HG03558 (cell line): ENCODE measurements at regions not wholly inside any gene's neighbourhood (a gene's known extent, or its start where the extent isn't known, plus 50 kb on each side); places are given as distances from the start of the nearest gene placed in this dataset.
A peak's percentile ranks its signal among the peaks of the same experiment; 100 is the strongest.

Experiments used
- ATAC-seq: cut with Tn5 transposase; IDR thresholded peaks from one replicate; pipeline ENCODE4 v1.9.1; 2021; ENCODE audit warnings: moderate number of reproducible peaks; ENCODE audit not compliant: unreplicated experiment; ENCODE audit errors: extremely low read depth

DNA sequence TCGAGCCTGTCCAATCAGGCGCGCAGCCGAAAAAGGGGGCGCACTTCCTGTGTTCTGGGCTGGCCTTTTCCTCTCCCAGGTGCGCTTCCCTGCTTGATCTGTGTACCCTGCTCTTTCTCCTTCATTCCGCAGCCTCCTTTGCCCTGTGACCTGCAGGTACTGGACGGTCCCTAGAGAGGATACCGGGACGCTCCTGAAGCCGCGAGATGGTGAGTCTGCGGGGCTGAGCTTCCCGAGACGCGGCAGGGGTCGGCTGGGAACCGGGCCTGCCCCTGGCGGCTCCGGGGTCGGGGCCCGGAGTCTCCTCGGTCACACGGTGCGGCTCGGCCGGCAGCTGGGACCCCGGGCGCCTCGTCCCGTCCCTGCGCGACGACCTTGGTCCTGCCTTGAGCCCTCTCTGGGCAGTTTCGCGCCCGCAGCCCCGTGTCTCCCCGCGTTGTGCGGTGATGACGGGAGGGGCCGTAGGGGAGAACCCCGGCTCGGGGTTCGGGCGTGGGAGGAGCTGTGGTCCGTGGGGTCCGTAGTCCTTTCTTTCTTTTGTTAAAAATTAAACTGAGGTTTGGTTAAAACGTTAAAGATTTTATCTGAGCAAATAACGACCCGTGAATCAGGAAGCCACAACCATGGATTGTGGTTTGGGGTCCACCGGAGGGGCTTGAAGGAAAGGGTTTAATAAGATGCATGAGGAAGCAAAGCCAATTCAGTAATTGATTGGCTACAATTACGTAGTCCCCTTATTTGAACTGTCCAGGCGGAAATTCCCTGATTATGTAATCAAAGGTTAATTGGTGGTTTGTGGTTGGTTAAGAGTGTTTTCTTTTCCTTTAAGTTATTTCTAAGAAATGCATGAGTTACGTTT is 172.8 kb upstream of the ZNF267 start:
- peak; percentile 52 for ATAC-seq

GRCh38 chr16:31701734-31702133 is 171.9 kb upstream of the ZNF267 start:
- ATAC-seq, result no peak

- no peak for ATAC-seq
Observed at GRCh38 chr16:31702796-31703195, 170.8 kb upstream of the ZNF267 start.

- no peak for ATAC-seq
Observed at GRCh38 chr16:31703526-31704128, 170.0 kb upstream of the ZNF267 start.

DNA sequence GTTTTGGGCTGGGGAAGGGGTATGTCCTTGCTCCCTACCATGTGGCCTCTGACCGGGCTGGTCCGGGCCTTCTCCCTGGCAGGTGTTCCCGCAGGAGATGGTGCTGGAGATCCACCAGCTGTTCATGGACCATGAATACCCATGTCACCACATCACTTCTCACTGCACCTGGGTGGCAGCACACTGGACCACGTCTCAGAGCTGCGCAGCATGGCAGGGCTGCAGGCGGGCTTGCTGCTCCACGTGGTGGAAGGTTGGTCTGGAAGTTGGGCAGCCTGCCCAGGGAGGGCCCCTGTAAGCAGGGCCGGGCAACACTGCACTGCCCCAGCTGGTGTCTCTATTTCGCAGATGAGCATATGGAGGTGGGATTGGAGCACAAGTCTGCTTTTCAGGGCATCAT is 169.5 kb upstream of the ZNF267 start:
- ATAC-seq, result no peak

- ATAC-seq, result no peak
Observed at GRCh38 chr16:31705371-31705770, 168.2 kb upstream of the ZNF267 start.

- ATAC-seq, result no peak
Observed at GRCh38 chr16:31706318-31706717, 167.3 kb upstream of the ZNF267 start.

- ATAC-seq, result no peak
Observed at GRCh38 chr16:31706925-31707324, 166.7 kb upstream of the ZNF267 start.

DNA sequence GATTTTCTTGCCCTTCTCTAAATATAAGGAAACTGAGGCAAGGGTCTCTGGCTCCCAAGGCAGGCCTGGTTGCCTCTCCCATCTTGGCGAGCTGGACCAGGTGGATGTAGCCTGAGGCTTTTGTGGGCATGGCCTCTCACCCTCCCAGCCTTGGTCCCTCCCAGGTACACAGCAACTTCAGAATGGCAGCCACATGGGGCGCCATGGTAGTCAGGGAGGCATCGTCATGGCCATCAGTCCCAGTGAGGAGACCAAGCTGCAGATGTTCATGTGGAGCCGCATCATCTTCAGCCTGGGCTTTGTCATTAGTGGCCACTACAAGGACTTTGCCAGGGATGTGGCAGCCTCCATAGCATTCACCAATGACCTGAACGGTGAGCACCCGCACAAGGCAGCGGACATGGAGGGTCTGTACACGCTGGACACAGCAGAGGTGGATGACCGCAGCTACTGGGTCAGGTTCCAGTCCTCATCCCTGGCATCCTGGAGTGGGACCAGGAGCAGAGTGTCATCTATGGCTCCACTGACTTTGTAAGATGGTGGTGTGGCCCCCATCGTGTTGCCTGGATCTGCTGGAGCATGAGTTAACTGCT is 165.8 kb upstream of the ZNF267 start:
- no peak for ATAC-seq

GRCh38 chr16:31708348-31708747 is 165.3 kb upstream of the ZNF267 start:
- ATAC-seq, result no peak

GRCh38 chr16:31709181-31709580 is 164.4 kb upstream of the ZNF267 start:
- ATAC-seq, result no peak

GRCh38 chr16:31710134-31710533 is 163.5 kb upstream of the ZNF267 start:
- no peak for ATAC-seq

DNA sequence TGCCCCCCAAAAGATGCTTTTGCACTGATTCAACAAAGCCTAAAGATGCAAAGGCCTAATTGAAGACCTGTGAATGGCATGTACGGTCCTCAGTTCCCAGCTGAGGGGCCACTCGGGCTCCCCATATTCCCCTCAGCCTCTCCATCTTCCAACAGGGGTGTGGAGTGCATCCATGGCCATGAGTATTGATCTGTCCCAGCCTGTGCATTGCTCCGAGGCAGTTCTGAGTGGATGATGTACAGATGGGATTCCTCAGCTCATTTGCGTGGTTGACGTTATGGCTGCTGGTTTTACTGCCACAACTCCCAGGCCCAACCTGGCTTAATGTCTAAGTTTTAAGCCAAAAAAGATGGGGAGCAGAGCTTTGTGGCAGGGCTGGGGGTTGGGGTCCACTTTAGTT is 162.7 kb upstream of the ZNF267 start:
- no peak for ATAC-seq

DNA sequence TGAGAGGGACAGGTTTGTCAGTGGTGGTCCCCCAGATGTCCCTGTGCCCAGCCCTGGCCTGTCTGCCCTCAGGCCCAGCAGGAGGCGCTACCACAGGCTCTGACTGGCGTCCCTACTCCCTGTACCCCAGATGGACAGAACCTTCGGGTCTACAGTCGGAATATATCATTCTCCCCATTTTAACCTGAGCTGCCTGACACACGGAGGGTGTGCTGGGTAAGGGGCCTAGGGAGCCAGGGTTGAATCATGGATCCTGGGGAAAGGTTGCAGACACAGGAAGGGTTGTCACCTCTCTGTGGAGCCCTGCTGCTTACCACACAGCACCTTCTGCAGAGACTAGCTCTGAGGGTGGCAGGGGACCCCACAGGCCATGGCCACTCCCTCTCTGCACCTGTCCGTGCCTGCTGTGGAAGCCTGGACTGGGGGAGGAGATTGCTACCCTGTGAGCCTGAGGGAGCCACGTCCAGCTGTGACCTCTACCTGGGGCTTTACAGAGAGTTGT is 162.2 kb upstream of the ZNF267 start:
- no peak for ATAC-seq

- ATAC-seq, result no peak
Observed at GRCh38 chr16:31712064-31712540, 161.5 kb upstream of the ZNF267 start.

- ATAC-seq, result peak; percentile 85
Observed at GRCh38 chr16:31713071-31713944, 160.3 kb upstream of the ZNF267 start.

DNA sequence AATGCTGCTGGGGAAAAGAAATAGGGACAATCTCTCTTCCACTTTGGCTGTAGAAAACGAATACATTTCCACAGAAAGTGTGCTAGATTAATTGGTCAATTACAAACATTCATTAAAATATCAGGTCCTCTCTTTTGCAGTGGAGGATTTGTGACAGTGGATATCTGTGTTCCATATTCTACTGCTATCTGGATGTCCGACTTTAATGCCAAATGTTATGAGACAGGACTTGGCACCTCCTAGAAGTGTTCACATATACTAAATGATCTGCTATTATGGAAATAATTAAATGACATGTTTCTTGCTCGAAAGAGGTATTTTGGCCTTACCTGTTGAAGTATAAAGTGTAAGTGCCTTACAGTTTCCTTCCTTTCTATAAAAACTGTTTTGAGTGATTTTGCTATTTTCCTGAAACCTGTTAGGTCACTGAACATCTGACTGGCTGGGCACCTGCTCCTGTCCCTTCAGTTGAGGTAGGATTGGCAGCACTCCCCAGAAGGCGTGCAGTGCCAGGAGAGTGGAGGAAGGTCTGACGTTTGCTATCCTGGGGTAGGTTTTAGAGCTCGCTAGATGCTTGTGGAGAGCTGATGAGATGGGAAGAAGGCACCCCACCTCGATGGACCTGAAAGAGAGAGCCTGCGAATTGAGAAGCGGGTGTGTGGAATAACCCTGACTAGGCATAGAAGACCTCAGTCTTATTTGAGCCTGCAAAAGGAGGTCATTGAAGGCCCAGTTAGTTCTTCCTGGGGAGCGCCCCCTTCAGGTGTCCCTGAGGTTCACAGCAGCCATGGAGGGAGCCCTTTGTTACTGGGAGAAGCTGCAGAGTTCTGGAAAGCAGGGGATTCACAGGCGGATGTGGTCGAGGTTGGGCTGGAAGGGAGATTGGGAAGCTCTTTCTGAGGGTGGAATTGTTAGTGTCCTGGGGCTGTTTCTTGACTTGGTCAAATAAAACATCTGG is 159.4 kb upstream of the ZNF267 start:
- no peak for ATAC-seq

GRCh38 chr16:31714903-31715504 is 158.6 kb upstream of the ZNF267 start:
- ATAC-seq, result no peak

GRCh38 chr16:31715915-31716314 is 157.7 kb upstream of the ZNF267 start:
- no peak for ATAC-seq
